Right lobe of liver (tissue), 4 donors: ENCODE measurements at regions not wholly inside any gene's neighbourhood (a gene's known extent, or its start where the extent isn't known, plus 50 kb on each side); places are given as distances from the start of the nearest gene placed in this dataset.

Experiments used
- CTCF ChIP-seq, 4 donors: fragments of 200-600 bp in 3 of 4; fragments of 450-650 bp in 1 of 4; IDR thresholded peaks; one replicate each; pipeline versions ENCODE4 v1.5.1 to v1.8.0; 2016 to 2022; ENCODE audit warnings: antibody characterized with exemption in 4 of 4, mild to moderate bottlenecking in 2 of 4
- POLR2A ChIP-seq: fragments of 450-650 bp; IDR thresholded peaks from one replicate; pipeline ENCODE4 v1.6.1; 2017; ENCODE audit warnings: antibody characterized with exemption, mild to moderate bottlenecking
- donor health status: DM: no; HTN: no; CAD: no.
- donor health status: DM: no; HTN: no; CAD: no.
- donor health status: DM: no; HTN: yes; CAD: no.

DNA sequence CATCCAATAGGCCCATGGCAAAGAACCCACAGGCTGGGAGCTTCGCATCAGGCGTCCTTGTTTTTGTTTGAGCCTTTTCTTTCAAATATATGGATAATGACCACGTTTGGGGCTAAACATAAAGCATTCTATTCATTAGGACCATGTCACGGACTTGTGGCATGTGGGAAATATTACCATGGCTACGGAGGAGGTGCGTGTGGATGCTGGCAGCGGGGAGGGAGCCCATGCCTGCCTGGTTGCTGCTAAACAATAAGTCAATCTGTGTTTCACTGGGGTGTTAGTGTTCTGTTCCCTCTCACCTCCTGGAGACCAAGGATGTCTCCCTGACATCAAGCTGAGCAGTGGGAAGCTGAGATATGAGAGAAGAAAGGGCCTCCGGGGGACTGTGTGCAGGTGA is 121.1 kb downstream of the IRS2 start:
- TF ChIP-seq CTCF (IDR thresholded peaks at IDR 0.05) = no peak
- no peak for TF ChIP-seq POLR2A
